NCI-H146 treated with DMSO at 0.1 percent for 48 hours (cell line): ENCODE measurements at regions not wholly inside any gene's neighbourhood (a gene's known extent, or its start where the extent isn't known, plus 50 kb on each side); places are given as distances from the start of the nearest gene placed in this dataset.

Experiments
- DNase-seq: peaks from one replicate; lab custom pipeline; 2025; ENCODE audit not compliant: unreplicated experiment; lab: John Stamatoyannopoulos, UW

- no peak for DNase-seq
Measured at GRCh38 chr11:92317721-92318120, 93.1 kb downstream of the FAT3 start.

GRCh38 chr11:92322225-92322624 is 97.6 kb downstream of the FAT3 start:
- DNase-seq = no peak

- DNase-seq = no peak
Measured at GRCh38 chr11:92324890-92325289, 100.3 kb downstream of the FAT3 start.

- DNase-seq = no peak
Measured at GRCh38 chr11:92325416-92325815, 100.8 kb downstream of the FAT3 start.

DNA sequence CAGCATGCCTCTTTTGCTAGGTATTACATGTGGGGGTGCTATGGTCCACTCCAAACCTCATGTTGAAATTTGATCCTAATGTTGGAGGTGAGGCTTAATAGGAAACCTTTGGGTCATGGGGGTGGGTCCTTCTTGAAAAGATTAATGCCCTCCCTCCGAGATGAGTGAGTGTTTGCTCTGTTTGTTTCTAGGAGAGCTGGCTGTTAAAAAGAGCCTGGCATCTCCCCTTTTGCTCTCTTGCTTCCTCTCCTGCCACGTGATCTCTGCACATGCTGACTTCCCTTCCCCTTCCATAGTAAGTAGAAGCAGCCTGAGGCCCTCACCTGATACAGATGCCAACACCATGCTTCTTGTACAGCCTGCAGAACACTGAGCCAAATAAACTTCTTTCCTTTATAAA is 104.5 kb downstream of the FAT3 start:
- no peak for DNase-seq

DNA sequence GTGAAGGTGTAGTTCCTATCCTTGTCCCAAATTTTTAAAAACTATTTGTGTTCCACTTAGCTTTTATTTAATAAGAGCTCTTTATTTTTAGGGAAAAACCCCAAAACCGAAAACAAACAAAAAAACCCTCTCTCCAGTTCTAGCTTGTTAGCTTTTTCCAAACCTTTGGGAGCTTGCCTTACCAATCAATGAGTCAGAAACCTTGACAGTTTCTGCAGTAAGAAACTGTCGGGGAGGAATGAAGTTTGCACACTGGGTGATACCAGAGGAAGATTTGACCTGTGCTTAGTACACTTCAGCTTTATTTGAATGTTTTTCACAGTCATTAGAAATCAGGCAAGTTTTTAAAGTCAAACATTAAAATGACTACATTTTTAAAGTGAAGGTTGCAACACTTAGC is 105.0 kb downstream of the FAT3 start:
- no peak for DNase-seq

DNA sequence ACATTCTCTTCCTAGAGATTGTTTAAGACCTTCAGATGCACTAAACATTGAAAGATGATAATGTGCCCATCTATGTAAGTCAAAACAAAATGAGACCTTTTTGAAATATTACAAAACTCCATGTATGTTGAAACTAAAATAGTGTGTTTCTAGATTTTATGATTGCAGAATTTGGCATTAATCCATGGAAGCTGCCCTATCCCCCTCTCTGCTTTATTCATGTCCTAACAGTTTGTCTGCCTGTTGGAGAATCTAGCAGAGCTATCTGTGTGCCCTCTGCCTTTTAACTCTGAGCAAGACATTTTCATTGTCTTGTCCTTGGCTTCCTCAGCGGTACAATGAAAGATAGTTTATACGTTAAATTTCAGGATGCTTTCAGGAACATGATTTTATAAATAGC is 105.5 kb downstream of the FAT3 start:
- DNase-seq = no peak

DNA sequence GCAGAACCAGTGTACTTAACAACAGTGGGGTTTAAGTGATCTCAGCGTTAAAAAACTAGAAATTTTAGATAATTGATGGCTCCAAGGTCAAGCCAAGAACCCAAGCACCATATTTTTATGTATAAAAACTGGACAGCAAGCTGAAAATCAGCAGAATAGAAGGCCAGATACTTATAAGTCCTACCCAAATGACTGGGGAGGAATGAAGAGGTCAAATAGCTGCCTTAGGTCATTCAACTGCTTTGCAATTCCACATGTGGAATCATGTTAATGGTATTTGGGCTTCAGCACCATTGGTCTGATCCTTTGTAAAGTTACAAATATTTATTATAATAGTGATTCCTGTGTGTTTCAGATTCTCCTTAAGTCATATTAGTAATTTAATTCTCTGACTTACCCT is 108.4 kb downstream of the FAT3 start:
- no peak for DNase-seq

- no peak for DNase-seq
Measured at GRCh38 chr11:92340839-92341238, 116.2 kb downstream of the FAT3 start.

GRCh38 chr11:92342034-92342720 is 117.6 kb downstream of the FAT3 start:
- DNase-seq = no peak

- DNase-seq = no peak
Measured at GRCh38 chr11:92342886-92343285, 118.3 kb downstream of the FAT3 start.

GRCh38 chr11:92346220-92346619 is 121.6 kb downstream of the FAT3 start:
- DNase-seq = no peak

GRCh38 chr11:92347454-92347853 is 122.8 kb downstream of the FAT3 start:
- DNase-seq = no peak

DNA sequence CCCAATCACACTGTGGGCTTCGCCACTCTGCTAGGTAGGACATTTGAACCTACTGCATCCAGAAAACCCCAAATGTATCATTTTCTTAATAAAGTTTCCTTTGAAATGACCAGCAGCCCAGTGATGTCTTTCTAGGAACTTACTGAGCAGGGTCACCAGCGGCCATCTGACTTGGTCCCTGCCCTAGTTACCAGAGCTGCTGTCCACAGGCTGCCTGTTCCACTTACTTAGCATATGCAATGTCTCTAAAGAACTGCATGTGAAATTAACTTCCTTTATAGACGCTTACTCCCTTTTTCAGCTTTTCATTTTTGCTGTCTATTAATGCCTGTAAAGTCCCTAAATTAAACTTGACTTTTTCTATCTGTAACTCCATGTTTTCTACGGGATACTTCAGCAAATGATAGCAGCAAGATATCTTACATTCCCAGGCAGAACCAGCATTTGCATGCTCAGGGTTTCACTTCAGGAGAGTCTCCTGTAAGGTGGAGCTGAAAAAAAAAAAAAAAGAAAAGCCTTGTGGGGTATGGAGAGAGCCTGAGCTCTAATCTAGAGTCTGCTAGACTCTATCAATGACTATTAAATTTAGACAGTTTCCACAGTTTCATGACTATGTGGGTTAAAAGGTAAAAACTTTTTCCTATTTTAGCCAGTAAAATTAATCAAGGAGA is 125.0 kb downstream of the FAT3 start:
- DNase-seq = no peak

- no peak for DNase-seq
Measured at GRCh38 chr11:92357344-92357743, 132.7 kb downstream of the FAT3 start.

- DNase-seq = no peak
Measured at GRCh38 chr11:92357841-92358240, 133.2 kb downstream of the FAT3 start.

- no peak for DNase-seq
Measured at GRCh38 chr11:92361551-92361950, 136.9 kb downstream of the FAT3 start.

GRCh38 chr11:92362989-92363388 is 138.4 kb downstream of the FAT3 start:
- no peak for DNase-seq

GRCh38 chr11:92364177-92364576 is 139.6 kb downstream of the FAT3 start:
- DNase-seq = no peak

- no peak for DNase-seq
Measured at GRCh38 chr11:92376146-92376599, 151.6 kb downstream of the FAT3 start.

- DNase-seq = no peak
Measured at GRCh38 chr11:92376680-92377079, 152.1 kb downstream of the FAT3 start.

DNA sequence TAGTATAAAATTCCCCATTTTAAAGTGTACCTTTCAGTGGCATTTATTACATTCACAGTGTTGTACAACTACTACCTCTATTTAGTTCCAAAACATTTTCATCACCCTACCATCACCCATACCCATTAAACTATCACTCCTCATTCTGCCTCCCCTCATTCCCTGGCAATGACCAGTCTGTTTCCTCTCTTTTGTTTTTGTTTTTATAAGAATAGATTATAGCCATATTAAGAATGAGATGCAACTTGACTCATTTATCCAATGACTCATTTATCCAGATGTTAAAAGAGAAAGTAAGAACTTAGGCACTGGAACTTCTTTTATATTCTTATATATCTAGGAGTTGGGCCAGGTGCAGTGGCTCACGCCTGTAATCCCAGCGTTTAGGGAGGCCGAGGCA is 156.3 kb downstream of the FAT3 start:
- DNase-seq = no peak

DNA sequence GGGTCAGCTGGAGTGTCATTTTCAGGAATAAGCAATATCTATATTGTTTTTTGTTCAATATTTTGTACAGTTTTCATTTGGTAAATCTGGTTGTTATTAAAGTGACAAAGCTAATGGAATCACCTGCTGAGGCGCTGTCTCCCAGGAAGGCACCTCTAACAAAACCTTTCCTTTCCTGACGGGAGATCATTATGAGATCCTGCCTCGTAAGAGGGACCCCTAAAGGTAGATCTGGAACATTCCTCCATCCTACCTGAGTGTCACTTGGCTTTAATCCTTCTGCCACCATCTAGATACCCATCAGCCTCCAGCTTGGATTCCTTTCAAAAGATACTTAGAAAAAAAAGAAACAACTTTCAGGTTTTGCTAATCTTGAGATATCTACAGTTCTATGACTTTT is 157.7 kb downstream of the FAT3 start:
- no peak for DNase-seq
